AG20443 (cell line): ENCODE measurements at regions not wholly inside any gene's neighbourhood (a gene's known extent, or its start where the extent isn't known, plus 50 kb on each side); places are given as distances from the start of the nearest gene placed in this dataset.

Experiments used
- DNase-seq: peaks from one replicate; pipeline ENCODE4 v3.0.0; 2012; ENCODE audit warnings: low spot score, mixed read lengths

DNA sequence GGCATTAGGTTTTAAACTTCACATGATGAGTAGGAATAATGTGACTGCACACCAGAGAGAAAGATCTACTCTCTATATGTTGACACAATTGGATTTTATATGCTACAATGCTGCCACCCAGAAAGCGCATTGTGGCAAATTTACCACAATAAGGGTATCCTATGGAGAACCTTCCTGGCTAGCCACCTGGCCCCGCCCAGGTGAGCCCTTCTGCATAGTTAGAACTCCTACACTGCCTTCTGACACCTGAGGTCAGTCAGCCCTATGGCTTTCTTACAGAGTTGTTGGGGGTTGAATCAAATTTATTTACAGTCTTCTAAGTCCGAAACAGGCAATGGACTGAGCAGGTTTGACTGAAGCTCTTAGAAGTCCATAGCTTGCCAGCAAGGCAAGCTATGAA lies 153.8 kb upstream of the S100G start:
- DNase-seq = no peak

DNA sequence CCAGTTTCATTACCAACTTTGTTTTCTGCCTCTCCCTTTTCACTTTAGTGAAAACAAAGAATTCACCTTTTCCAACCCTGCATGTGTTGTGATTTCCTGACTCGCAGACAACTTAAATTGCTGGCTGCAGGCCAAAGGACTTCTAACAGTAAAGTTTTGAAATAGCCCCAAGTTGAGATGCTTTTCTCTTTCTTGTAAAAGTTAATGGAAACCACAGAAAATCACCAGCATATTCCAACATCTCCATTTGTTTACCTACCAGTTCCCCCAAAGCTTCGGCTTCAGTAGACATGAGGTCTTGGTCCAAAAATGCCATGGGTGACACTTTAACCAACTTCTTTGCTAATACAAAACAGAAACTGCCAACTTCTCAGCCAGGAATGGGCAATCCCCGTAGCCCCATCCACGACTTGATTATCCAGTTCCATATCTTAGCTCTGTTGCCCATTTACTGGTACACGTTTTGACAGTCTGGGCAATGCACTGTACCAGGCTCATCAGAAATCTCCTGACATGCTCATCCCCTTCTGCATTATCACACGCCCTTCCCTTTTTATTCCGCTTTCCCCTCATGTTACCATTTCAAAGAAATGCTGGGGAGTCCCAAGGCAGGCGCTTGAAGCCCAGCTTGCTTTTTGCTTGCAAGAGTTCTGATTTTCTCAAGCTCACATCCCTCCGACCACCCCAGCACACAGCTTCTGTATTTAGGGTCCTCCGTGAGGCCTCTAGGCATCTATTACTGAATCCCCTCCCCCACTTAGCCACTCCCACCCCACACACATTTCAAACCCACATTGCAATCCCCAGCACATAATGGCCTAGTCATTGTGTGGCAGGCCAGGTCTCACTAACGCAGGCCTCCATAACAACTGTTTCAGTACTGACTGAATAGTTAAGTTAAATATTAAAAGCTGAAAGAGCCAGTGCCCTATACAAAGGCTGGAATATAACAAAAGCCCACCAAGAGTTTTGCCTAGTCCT lies 137.9 kb upstream of the S100G start:
- DNase-seq = no peak

DNA sequence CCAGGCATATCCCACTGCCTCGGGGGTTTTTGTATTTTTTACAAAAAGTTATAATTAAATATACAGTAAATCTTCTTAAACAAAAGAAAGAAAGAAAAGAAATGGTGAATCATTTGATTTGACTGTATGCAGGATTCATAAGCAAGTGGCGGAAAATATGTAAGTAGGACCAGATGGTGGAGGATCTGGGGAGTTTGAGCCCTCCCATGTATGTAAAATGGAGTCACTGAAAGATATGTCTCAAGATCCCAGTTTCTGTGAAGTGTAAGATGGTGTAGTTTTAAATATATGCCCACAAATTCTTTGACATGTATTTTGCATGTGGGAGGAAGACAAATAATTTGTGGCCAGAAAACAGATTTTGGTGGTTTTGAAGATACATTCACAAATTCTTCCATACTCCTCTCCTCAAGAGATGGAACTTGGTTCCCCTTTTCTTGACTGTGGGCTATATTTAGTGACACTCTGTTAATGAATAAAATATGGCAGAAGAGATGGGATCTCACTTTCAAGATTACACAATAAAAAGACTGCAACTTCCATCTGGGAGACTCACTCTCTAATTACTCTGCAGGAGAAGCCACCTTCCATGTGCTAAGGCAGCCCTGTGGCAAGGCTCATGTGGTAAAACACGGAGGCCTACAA lies 133.6 kb upstream of the S100G start:
- DNase-seq = peak; percentile 36

DNA sequence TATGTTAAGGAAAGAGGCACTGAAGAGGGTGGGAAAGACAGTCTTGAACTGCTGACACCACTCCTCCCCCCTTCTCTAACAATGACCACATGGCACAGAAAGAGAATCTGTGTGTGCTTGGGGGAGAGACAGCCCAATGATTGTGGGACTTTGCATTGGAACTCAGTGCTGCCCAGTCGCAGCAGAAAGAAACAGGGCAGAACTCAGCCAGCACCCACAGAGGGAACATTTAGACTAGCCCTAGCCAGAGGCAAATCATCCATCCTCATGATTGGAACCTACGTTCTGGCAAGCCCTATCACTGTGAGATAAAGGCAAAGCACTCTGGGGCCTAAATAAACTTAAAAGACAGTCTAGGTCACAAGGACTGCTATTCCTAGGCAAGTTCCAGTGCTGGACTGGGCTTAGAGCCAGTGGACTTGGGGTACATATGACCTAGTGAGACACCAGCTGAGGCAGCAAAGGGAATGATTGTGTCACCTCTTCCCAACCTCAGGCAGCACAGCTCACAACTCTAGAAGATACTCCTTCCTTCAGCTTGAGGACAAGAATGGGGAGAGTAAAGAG lies 132.8 kb upstream of the S100G start:
- DNase-seq = no peak

DNA sequence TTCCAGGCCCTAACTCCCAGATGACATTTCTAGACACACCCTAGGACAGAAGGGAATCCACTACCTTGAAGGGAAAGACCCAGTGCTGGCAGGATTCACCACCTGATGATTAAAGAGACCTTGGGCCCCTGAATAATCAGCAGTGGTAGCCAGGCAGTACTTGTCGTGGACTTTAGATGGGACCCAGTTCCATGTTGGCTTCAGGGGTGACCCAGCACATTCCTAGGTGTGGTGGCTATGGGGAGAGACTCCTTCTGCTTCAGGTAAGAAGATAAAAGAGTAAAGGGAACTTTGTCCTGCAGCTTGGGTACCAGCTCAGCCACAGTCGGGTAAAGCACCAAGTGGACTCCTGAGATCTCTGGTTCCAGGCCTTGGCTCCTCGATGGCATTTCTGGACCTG lies 131.8 kb upstream of the S100G start:
- no peak for DNase-seq

DNA sequence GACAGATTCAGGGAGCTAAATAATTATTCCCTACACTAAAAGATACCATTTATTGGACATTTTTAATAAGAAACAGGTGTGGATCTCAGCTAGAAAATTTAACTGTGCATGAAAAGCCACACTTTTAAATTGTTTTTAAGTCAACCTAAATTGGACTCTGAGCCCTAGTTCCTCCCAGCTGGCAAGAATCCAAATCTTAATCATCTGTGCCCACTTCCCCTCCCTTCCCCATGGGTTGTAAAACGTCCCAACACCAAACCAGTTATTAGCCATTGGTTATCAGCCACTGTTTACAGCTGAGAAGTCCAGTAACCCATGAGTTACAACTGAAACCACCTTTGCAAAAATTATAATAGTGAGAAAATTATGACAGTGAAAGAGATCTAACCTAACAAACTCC lies 125.6 kb upstream of the S100G start:
- DNase-seq = no peak

DNA sequence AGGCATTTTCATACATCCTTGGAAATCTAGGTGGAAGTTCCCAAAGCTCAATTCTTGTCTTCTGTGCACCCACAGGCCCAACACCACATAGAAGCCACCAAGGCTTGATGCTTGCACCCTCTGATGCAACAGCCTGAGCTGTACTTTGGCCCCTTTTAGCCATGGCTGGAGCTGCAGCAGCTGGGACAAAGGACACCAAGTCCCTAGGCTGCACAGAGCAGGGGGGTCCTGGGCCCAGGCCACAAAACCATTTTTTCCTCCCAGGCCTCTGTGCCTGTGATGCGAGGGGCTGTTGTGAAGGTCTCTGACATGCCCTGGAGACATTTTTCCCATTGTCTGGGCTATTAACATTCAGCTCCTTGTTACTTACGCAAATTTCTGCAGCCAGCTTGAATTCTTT lies 124.0 kb upstream of the S100G start:
- no peak for DNase-seq

DNA sequence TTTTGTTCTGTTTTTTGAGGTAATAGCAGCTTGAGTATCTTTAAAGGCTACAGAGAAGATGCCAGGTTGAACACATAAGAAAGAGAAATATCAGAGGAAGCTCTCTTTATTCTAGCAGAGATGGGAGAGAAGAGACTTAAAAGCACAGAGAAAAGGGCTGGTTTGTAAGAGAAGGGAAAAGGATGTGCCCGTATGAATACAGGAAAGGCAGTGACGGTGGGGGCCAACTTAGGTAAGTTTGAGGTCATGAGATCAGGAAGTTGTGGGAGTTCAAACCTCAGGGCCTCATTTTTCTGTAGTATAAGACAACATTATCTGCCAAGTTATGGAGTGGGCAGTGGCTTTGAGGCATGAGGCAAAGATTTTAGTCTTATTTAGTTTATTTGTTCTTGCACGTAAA lies 121.3 kb upstream of the S100G start:
- DNase-seq = no peak
